ENCODE measurements at regions not wholly inside any gene's neighbourhood (a gene's known extent, or its start where the extent isn't known, plus 50 kb on each side); places are given as distances from the start of the nearest gene placed in this dataset.
"Not testable (repeated sequence)": the region's sequence is repeated elsewhere in the genome, so short reads cannot be mapped to it uniquely, and the experiment has no call there.

DNA sequence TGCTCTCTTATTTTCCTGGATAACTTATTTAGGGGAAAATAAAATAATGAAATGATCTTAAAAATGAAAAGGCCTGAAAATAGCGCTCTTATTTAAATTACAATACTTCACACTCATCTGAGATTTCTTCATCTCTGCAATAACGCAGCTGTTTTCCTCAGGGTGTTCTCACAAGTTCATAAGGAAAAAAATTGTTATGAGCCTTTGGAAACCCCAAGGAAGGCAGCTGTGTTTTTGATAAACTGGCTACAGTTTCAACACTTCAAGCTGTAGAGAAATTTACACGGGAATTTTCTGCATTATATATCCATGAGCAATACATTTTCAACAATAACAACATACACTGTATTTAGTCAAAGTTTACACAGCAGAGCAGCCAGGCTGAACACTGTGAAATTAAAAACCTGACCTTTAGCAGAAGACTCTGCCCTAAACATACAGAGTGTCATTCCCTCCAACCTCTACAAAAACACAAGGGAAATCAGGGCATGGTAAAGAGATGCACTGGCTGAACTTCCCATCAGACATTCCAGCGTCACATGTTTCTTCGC lies 959.6 kb downstream of the SLC4A3 start:
- Histone ChIP-seq H3K27me3 (replicated peaks in 1 of 7) (no peaks in the 10 kb centered on the region), H3K27ac (no peak overlapping the region), H3K4me3 (no peak overlapping the region), H3K4me1 (no peaks in the 10 kb centered on the region), H3K36me3 (no peaks in the 10 kb centered on the region), H3K9me3 (no peaks in the 10 kb centered on the region)
- intact Hi-C loops (cut with DNase I; ENCODE audit: low total_unique reads): no loop called here
- 80 to 89% (median 88%) methylated on average over 5 of the region's 5 CpGs for WGBS, 5 donors
- no peak for DNase-seq
- TF ChIP-seq, protein P1, sequence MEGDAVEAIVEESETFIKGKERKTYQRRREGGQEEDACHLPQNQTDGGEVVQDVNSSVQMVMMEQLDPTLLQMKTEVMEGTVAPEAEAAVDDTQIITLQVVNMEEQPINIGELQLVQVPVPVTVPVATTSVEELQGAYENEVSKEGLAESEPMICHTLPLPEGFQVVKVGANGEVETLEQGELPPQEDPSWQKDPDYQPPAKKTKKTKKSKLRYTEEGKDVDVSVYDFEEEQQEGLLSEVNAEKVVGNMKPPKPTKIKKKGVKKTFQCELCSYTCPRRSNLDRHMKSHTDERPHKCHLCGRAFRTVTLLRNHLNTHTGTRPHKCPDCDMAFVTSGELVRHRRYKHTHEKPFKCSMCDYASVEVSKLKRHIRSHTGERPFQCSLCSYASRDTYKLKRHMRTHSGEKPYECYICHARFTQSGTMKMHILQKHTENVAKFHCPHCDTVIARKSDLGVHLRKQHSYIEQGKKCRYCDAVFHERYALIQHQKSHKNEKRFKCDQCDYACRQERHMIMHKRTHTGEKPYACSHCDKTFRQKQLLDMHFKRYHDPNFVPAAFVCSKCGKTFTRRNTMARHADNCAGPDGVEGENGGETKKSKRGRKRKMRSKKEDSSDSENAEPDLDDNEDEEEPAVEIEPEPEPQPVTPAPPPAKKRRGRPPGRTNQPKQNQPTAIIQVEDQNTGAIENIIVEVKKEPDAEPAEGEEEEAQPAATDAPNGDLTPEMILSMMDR (IDR thresholded peaks at IDR 0.05 in 8 of 11, conservative IDR thresholded peaks at IDR 0.05 in 3 of 11): no peak
- TF ChIP-seq POLR2AphosphoS5 (IDR thresholded peaks at IDR 0.05) (no peak), POLR2A (IDR thresholded peaks at IDR 0.05) (no peak)

DNA sequence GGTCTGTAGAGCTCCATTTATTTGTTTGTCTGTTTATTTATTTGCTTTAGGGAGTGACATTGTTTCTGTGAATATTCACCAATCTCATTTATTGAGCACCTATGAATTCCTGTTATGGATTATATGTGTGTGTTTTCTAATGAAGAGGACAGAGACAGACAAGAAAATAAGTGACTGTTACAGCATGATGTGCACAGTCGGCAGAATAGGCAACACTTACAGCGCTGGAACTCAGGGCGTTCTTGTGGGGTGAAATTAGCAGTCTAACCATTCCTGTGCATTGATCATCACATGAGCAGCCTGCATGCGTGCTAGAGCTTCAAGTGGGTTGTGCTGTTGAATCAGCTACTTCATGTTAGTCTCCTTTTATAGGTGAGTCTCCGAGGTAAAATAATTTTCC lies 960.7 kb downstream of the SLC4A3 start:
- H3K27ac ChIP-seq: no peak overlapping the region
- H3K36me3 ChIP-seq: no peaks in the 10 kb centered on the region
- TF ChIP-seq POLR2AphosphoS5 (IDR thresholded peaks at IDR 0.05) (no peak), POLR2A (IDR thresholded peaks at IDR 0.05) (no peak)
- no peaks in the 10 kb centered on the region for H3K27me3 ChIP-seq (replicated peaks in 1 of 7)
- H3K4me1 ChIP-seq: no peaks in the 10 kb centered on the region
- 84 to 95% (median 86%) methylated on average over 5 of the region's 5 CpGs for WGBS, 5 donors
- H3K9me3 ChIP-seq: no peaks in the 10 kb centered on the region
- DNase-seq: no peak
- intact Hi-C loops (cut with DNase I; ENCODE audit: low total_unique reads): no loop called here
- H3K4me3 ChIP-seq: no peak overlapping the region

DNA sequence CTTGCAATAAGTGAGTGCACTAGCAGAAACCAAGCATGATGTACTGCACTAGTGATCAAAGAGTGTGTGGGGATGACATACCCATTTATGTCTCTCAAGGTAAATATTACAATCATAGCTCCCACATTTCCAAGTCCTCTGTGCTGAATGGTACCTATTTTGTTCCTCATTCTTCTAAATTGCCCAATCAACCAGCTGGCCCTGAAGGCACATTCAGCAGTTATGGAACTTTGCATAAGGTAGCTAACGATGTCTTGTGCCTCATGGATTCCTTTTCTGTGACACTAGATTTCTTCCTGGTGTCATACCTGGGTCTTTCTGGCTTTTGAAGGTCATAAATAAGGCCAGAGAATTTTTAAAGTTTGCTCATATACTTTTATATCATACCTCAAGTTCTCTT lies 963.0 kb downstream of the SLC4A3 start:
- TF ChIP-seq POLR2AphosphoS5 (IDR thresholded peaks at IDR 0.05): no peak
- no peak for TF ChIP-seq POLR2A (IDR thresholded peaks at IDR 0.05)
- TF ChIP-seq, protein P1 (IDR thresholded peaks at IDR 0.05 in 8 of 11, conservative IDR thresholded peaks at IDR 0.05 in 3 of 11): no peak

DNA sequence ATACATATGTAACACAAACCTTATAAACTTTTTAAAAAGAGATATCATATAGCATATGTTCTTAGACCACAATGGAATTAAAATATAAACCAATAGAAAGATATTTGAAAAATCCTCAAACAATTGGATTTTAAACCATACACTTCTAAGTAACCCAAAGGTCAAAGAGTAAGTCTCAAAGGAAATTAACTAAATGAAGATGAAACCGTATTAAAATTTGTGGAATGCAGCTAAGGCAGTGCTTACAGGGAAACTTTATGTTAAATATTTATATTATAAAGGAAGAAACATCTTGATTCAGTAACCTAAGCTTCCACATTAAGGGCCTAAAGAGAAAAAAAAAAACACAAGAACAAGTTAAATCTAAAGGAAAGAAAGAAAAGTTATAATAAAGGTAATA lies 966.1 kb downstream of the SLC4A3 start:
- Histone ChIP-seq H3K36me3 (no peaks in the 10 kb centered on the region), H3K4me1 (no peaks in the 10 kb centered on the region), H3K9me3 (no peaks in the 10 kb centered on the region), H3K27me3 (replicated peaks in 1 of 7) (no peaks in the 10 kb centered on the region), H3K4me3 (no peak overlapping the region), H3K27ac (no peak overlapping the region)
- TF ChIP-seq POLR2A (IDR thresholded peaks at IDR 0.05): no peak
- TF ChIP-seq POLR2AphosphoS5 (IDR thresholded peaks at IDR 0.05): no peak
- TF ChIP-seq, protein P1 (IDR thresholded peaks at IDR 0.05 in 8 of 11, conservative IDR thresholded peaks at IDR 0.05 in 3 of 11): no peak
- intact Hi-C loops (cut with DNase I; ENCODE audit: low total_unique reads): no loop called here
- no peak for DNase-seq
- 36 to 72% (median 67%) methylated on average over 1 of the region's 1 CpG for WGBS, 5 donors

More for the DNA sequence above, 963.0 kb downstream of the SLC4A3 start:
- no peak for DNase-seq
- Histone ChIP-seq H3K4me3 (no peak overlapping the region), H3K9me3 (no peaks in the 10 kb centered on the region), H3K27ac (no peak overlapping the region), H3K4me1 (no peaks in the 10 kb centered on the region), H3K27me3 (replicated peaks in 1 of 7) (no peaks in the 10 kb centered on the region), H3K36me3 (no peaks in the 10 kb centered on the region)
- WGBS, 5 donors: 81 to 95% (median 88%) methylated on average over 1 of the region's 1 CpG
- intact Hi-C loops (cut with DNase I; ENCODE audit: low total_unique reads): no loop called here

DNA sequence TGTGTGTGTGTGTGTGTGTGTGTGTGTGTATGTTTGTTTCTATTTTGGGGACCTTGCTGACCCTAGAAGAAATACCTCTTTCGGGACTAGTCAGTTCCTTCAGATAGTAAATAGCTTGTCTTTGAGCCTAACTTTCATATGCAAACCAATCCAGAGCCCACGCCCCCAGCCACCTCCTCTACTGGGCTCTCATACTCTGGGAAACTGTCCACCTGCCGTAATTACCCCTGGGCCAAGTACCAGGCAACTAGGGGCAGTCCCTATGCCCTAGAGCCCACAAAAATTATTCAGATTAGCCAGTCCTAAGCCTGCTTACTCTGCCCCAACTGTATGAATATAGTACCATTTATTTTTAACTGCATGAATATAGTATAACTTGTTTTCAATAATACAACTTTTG lies 970.4 kb downstream of the EPHA4 start:
- H3K27me3 ChIP-seq (replicated peaks in 1 of 7): no peaks in the 10 kb centered on the region
- peaks cover 0 to 4% (median 0%) of the 10 kb centered on the region in 8 donors for H3K9me3 ChIP-seq
- intact Hi-C loops (cut with DNase I; ENCODE audit: low total_unique reads): no loop called here
- H3K4me1 ChIP-seq: no peaks in the 10 kb centered on the region
- DNase-seq: no peak
- 61 to 84% (median 73%) methylated on average over 3 of the region's 3 CpGs for WGBS, 5 donors
- no peak overlapping the region for H3K4me3 ChIP-seq
- no peaks in the 10 kb centered on the region for H3K36me3 ChIP-seq
- H3K27ac ChIP-seq: no peak overlapping the region
- TF ChIP-seq, protein P1 (IDR thresholded peaks at IDR 0.05 in 8 of 11, conservative IDR thresholded peaks at IDR 0.05 in 3 of 11): no peak
- TF ChIP-seq POLR2A (IDR thresholded peaks at IDR 0.05): no peak
- no peak for TF ChIP-seq POLR2AphosphoS5 (IDR thresholded peaks at IDR 0.05)

DNA sequence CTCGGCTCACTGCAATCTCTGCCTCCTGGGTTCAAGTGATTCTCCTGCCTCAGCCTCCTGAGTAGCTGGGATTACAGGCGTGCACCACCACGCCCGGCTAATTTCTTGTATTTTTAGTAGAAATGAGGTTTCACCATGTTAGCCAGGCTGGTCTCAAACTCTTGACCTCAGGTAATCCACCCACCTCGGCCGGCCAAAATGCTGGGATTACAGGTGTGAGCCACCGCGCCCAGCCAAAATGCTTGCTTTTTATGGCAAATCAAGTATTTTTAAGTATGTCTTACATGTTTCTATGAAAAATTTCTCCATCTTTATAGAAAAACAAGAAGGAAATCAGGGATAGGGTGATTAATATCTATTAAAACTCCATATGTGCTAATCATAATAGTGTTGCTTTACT lies 959.1 kb downstream of the EPHA4 start:
- H3K4me3 ChIP-seq; H3K27me3 ChIP-seq (replicated peaks in 1 of 7); intact Hi-C loops (cut with DNase I; ENCODE audit: low total_unique reads); H3K36me3 ChIP-seq; DNase-seq; H3K27ac ChIP-seq; H3K4me1 ChIP-seq: not testable (repeated sequence)
- WGBS, 5 donors: 87 to 96% (median 92%) methylated on average over 8 of the region's 8 CpGs
- H3K9me3 ChIP-seq: peaks cover 0 to 11% (median 5%) of the 10 kb centered on the region in 8 donors
